Mesenchymal stem cell (in vitro differentiated cells and primary cell): ENCODE measurements at regions not wholly inside any gene's neighbourhood (a gene's known extent, or its start where the extent isn't known, plus 50 kb on each side); places are given as distances from the start of the nearest gene placed in this dataset.

Source experiments
- DNase-seq: peaks from one replicate; pipeline ENCODE4 v3.0.0-alpha.2; 2013
- H2AFZ ChIP-seq: one replicate; pipeline ENCODE4 v1.6.1; 2013; ENCODE audit warnings: low read depth, mild to moderate bottlenecking, control low read depth, inconsistent platforms, low read length, moderate library complexity
- H2AK5ac ChIP-seq: 2 replicates; pipeline ENCODE4 v1.6.1; 2013; ENCODE audit warnings: low read length, moderate library complexity, mild to moderate bottlenecking, inconsistent platforms; ENCODE audit not compliant: severe bottlenecking
- H2BK120ac ChIP-seq: one replicate; pipeline ENCODE4 v1.6.1; 2013; ENCODE audit warnings: low read depth, mild to moderate bottlenecking, inconsistent platforms, low read length, moderate library complexity
- H2BK12ac ChIP-seq, 2 experiments: one replicate each; pipeline ENCODE4 v1.6.1; 2013; ENCODE audit warnings: inconsistent platforms in 2 of 2, low read length in 2 of 2, mild to moderate bottlenecking in 2 of 2, moderate library complexity in 2 of 2, control low read depth in 1 of 2
- H2BK15ac ChIP-seq: one replicate; pipeline ENCODE4 v1.6.1; 2013; ENCODE audit warnings: mild to moderate bottlenecking, low read depth, inconsistent platforms; ENCODE audit not compliant: poor library complexity, severe bottlenecking
- H2BK5ac ChIP-seq: 2 replicates; pipeline ENCODE4 v1.6.1; 2013; ENCODE audit warnings: low read depth, mild to moderate bottlenecking, low read length, control low read depth, inconsistent platforms; ENCODE audit not compliant: poor library complexity, severe bottlenecking
- H3K14ac ChIP-seq, 2 experiments: one replicate each; pipeline ENCODE4 v1.6.1; 2013; ENCODE audit warnings: inconsistent platforms in 2 of 2, low read length in 2 of 2, control low read depth in 1 of 2, mild to moderate bottlenecking in 1 of 2, moderate library complexity in 1 of 2
- H3K18ac ChIP-seq, 2 experiments: one replicate each; pipeline ENCODE4 v1.6.1; 2013; ENCODE audit warnings: inconsistent platforms in 2 of 2, low read length in 2 of 2, control low read depth in 1 of 2, low read depth in 1 of 2, mild to moderate bottlenecking in 1 of 2
- H3K23ac ChIP-seq, 2 experiments: one replicate each; pipeline ENCODE4 v1.6.1; 2013; ENCODE audit warnings: inconsistent platforms in 2 of 2, low read length in 2 of 2, mild to moderate bottlenecking in 2 of 2, moderate library complexity in 2 of 2, control low read depth in 1 of 2
- H3K27ac ChIP-seq: 2 replicates; pipeline ENCODE4 v1.5.1; 2013; ENCODE audit warnings: mild to moderate bottlenecking, moderate library complexity, low read length, control low read depth, inconsistent platforms; ENCODE audit not compliant: poor library complexity, severe bottlenecking
- H3K27me3 ChIP-seq, 2 experiments: 2 replicates each; pipeline versions ENCODE4 v1.6.1 to v1.7.0; 2013; ENCODE audit warnings: low read length in 2 of 2, mild to moderate bottlenecking in 2 of 2, moderate library complexity in 2 of 2, control low read depth in 1 of 2, inconsistent platforms in 1 of 2; ENCODE audit not compliant: control insufficient read depth in 1 of 2, insufficient read depth in 1 of 2
- H3K36me3 ChIP-seq, 2 experiments: 2 replicates each; pipeline versions ENCODE4 v1.6.1 to v1.7.0; 2013; ENCODE audit warnings: low read length in 2 of 2, control low read depth in 1 of 2, inconsistent platforms in 1 of 2, low read depth in 1 of 2, mild to moderate bottlenecking in 1 of 2; ENCODE audit not compliant: insufficient read depth in 2 of 2, control insufficient read depth in 1 of 2
- H3K4ac ChIP-seq, 2 experiments: one replicate each; pipeline ENCODE4 v1.6.1; 2013; ENCODE audit warnings: inconsistent platforms in 2 of 2, low read length in 2 of 2, mild to moderate bottlenecking in 2 of 2, moderate library complexity in 2 of 2, control low read depth in 1 of 2, low read depth in 1 of 2
- H3K4me1 ChIP-seq: 2 replicates; pipeline ENCODE4 v1.6.1; 2013; ENCODE audit warnings: low read depth, low read length, control low read depth; ENCODE audit not compliant: control insufficient read depth, insufficient read depth
- H3K4me2 ChIP-seq: 2 replicates; pipeline ENCODE4 v1.6.1; 2013; ENCODE audit warnings: low read length, mild to moderate bottlenecking, inconsistent platforms; ENCODE audit not compliant: poor library complexity, severe bottlenecking
- H3K4me3 ChIP-seq, 2 experiments: 2 replicates each; pipeline versions ENCODE4 v1.5.1 to v1.7.0; 2013; ENCODE audit warnings: low read length in 2 of 2, mild to moderate bottlenecking in 2 of 2, control low read depth in 1 of 2, low read depth in 1 of 2; ENCODE audit not compliant: insufficient read depth in 1 of 2
- H3K79me1 ChIP-seq: replicated peaks from 2 replicates; pipeline ENCODE4 v1.6.1; 2013; ENCODE audit warnings: mild to moderate bottlenecking, control low read depth, low read length, inconsistent platforms; ENCODE audit not compliant: poor library complexity, severe bottlenecking
- H3K9ac ChIP-seq: 2 replicates; pipeline ENCODE4 v1.7.0; 2013; ENCODE audit warnings: mild to moderate bottlenecking, low read length, moderate library complexity
- H3K9me3 ChIP-seq: 2 replicates; pipeline ENCODE4 v1.7.0; 2013; ENCODE audit warnings: mild to moderate bottlenecking, low read length; ENCODE audit not compliant: control insufficient read depth
- H4K8ac ChIP-seq: one replicate; pipeline ENCODE4 v1.6.1; 2013; ENCODE audit warnings: inconsistent platforms, mild to moderate bottlenecking, low read length, moderate library complexity
- H4K91ac ChIP-seq: one replicate; pipeline ENCODE4 v1.6.1; 2013; ENCODE audit warnings: mild to moderate bottlenecking, low read length, inconsistent platforms
- WGBS: methylation state at CpG from one replicate; pipeline ENCODE4 v1.1.7; 2013; ENCODE audit warnings: mixed read lengths; 5-methylcytosine and 5-hydroxymethylcytosine counted together

GRCh38 chr14:98708555-98708954, 563.4 kb downstream of the BCL11B start:
- no peak overlapping the region for H2BK12ac ChIP-seq
- H3K23ac ChIP-seq, result no peak overlapping the region
- H3K27ac ChIP-seq, result no peak overlapping the region
- no peak overlapping the region for H2BK120ac ChIP-seq
- no peak overlapping the region for H2BK5ac ChIP-seq
- no peak overlapping the region for H2BK15ac ChIP-seq
- H3K4me1 ChIP-seq, result no peaks in the 10 kb centered on the region
- no peak overlapping the region for H3K4me2 ChIP-seq
- H2AK5ac ChIP-seq, result no peak overlapping the region
- H2AFZ ChIP-seq, result no peak overlapping the region
- no peaks in the 10 kb centered on the region for H3K36me3 ChIP-seq
- H3K14ac ChIP-seq, result no peak overlapping the region
- no peaks in the 10 kb centered on the region for H3K27me3 ChIP-seq
- no peaks in the 10 kb centered on the region for H3K9me3 ChIP-seq
- no peak overlapping the region for H3K4me3 ChIP-seq
- H3K4ac ChIP-seq, result no peak overlapping the region
- no peak overlapping the region for H4K8ac ChIP-seq
- no peaks in the 10 kb centered on the region for H3K79me1 ChIP-seq
- no peak overlapping the region for H4K91ac ChIP-seq
- H3K18ac ChIP-seq, result no peak overlapping the region
- DNase-seq, result no peak
- H3K9ac ChIP-seq, result no peak overlapping the region

- Histone ChIP-seq H4K8ac (no peak overlapping the region), H3K18ac (no peak overlapping the region), H2BK15ac (no peak overlapping the region), H3K9me3 (no peaks in the 10 kb centered on the region), H3K9ac (no peak overlapping the region), H2BK12ac (no peak overlapping the region), H3K23ac (no peak overlapping the region), H4K91ac (no peak overlapping the region), H3K4me1 (no peaks in the 10 kb centered on the region), H3K27me3 (no peaks in the 10 kb centered on the region), H3K27ac (no peak overlapping the region), H3K36me3 (no peaks in the 10 kb centered on the region), H3K4me2 (peak overlapping the region; percentile 11), H2BK5ac (no peak overlapping the region), H3K4me3 (no peak overlapping the region), H2AFZ (no peak overlapping the region), H2BK120ac (no peak overlapping the region), H3K4ac (no peak overlapping the region), H2AK5ac (no peak overlapping the region), H3K14ac (no peak overlapping the region), H3K79me1 (no peaks in the 10 kb centered on the region)
- DNase-seq, result no peak
- 66% methylated on average over 2 of the region's 2 CpGs for WGBS
Measured at GRCh38 chr14:98711453-98711852, 560.5 kb downstream of the BCL11B start.

- DNase-seq, result no peak
- no peak overlapping the region for H4K8ac ChIP-seq
- WGBS, result 56% methylated on average over 8 of the region's 8 CpGs
Measured at GRCh38 chr14:98714626-98715425, 557.2 kb downstream of the BCL11B start.

GRCh38 chr14:98716133-98716532, 555.9 kb downstream of the BCL11B start:
- H3K9me3 ChIP-seq, result peaks cover 6% of the 10 kb centered on the region
- no peak overlapping the region for H2AFZ ChIP-seq
- H4K91ac ChIP-seq, result no peak overlapping the region
- H2BK120ac ChIP-seq, result no peak overlapping the region
- H3K4me2 ChIP-seq, result no peak overlapping the region
- no peaks in the 10 kb centered on the region for H3K4me1 ChIP-seq
- H4K8ac ChIP-seq, result no peak overlapping the region
- H3K27ac ChIP-seq, result no peak overlapping the region
- H2AK5ac ChIP-seq, result no peak overlapping the region
- H3K36me3 ChIP-seq, result no peaks in the 10 kb centered on the region
- no peak overlapping the region for H3K23ac ChIP-seq
- H3K9ac ChIP-seq, result no peak overlapping the region
- no peaks in the 10 kb centered on the region for H3K79me1 ChIP-seq
- H2BK5ac ChIP-seq, result no peak overlapping the region
- H2BK12ac ChIP-seq, result no peak overlapping the region
- H3K18ac ChIP-seq, result no peak overlapping the region
- no peaks in the 10 kb centered on the region for H3K27me3 ChIP-seq
- DNase-seq, result no peak
- no peak overlapping the region for H3K4me3 ChIP-seq
- H3K4ac ChIP-seq, result no peak overlapping the region
- H3K14ac ChIP-seq, result no peak overlapping the region
- no peak overlapping the region for H2BK15ac ChIP-seq
- WGBS, result 80% methylated on average over 7 of the region's 7 CpGs

More at GRCh38 chr14:98714626-98715425, 557.2 kb downstream of the BCL11B start:
- Histone ChIP-seq H2BK15ac (no peak overlapping the region), H3K4me1 (no peaks in the 10 kb centered on the region), H3K23ac (no peak overlapping the region), H3K27ac (no peak overlapping the region), H3K9ac (no peak overlapping the region), H3K4ac (no peak overlapping the region), H3K36me3 (no peaks in the 10 kb centered on the region), H2AK5ac (no peak overlapping the region), H4K91ac (no peak overlapping the region), H2AFZ (no peak overlapping the region), H2BK12ac (no peak overlapping the region), H2BK120ac (no peak overlapping the region), H3K9me3 (peaks cover 6% of the 10 kb centered on the region), H3K14ac (no peak overlapping the region), H2BK5ac (no peak overlapping the region), H3K4me3 (no peak overlapping the region), H3K4me2 (no peak overlapping the region), H3K18ac (no peak overlapping the region), H3K27me3 (no peaks in the 10 kb centered on the region), H3K79me1 (no peaks in the 10 kb centered on the region)
